ENCODE measurements at regions not wholly inside any gene's neighbourhood (a gene's known extent, or its start where the extent isn't known, plus 50 kb on each side); places are given as distances from the start of the nearest gene placed in this dataset.

DNA sequence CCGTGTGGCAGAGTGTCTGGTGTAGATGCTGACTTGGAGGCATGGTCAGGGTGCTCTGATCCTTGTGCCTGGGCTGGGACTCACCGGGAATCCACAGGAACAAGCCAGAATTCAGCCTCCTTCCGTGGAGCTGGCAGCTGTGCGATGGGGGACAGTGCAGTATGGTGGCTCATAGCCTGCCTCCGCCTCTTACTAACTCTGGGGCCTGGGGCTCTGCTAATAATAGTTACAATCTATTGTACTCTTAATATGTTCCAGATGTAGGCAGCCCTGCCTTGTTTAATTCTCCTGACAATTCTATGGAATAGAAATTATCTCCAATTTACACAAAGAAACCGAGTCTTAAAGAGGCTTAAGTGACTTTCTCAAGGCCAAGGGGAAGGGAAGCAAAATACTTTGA is 77.6 kb downstream of the PCDH1 start:
- Histone ChIP-seq H4K20me1 (ENCODE audit: insufficient read depth, low read depth, low read length) (no peaks in the 10 kb centered on the region), H3K9me3 (ENCODE audit: low read length) (no peaks in the 10 kb centered on the region), H3K4me2 (ENCODE audit: low read depth, low read length, poor library complexity, severe bottlenecking) (no peak overlapping the region), H3K27me3 (ENCODE audit: low read length) (no peaks in the 10 kb centered on the region), H3K9ac (ENCODE audit: low read length) (no peak overlapping the region), H3K27ac (ENCODE audit: low read length) (no peak overlapping the region), H3K9me2 (replicated peaks; ENCODE audit: insufficient read depth, low read length) (no peaks in the 10 kb centered on the region), H3K4me3 (ENCODE audit: low read length) (no peak overlapping the region), H2AFZ (ENCODE audit: low read length) (no peak overlapping the region), H3K36me3 (ENCODE audit: insufficient read depth, low read length) (no peaks in the 10 kb centered on the region), H3K79me2 (ENCODE audit: low read length) (no peaks in the 10 kb centered on the region), H3K4me1 (ENCODE audit: low read length) (peaks cover 18% of the 10 kb centered on the region)
- no peak for DNase-seq

DNA sequence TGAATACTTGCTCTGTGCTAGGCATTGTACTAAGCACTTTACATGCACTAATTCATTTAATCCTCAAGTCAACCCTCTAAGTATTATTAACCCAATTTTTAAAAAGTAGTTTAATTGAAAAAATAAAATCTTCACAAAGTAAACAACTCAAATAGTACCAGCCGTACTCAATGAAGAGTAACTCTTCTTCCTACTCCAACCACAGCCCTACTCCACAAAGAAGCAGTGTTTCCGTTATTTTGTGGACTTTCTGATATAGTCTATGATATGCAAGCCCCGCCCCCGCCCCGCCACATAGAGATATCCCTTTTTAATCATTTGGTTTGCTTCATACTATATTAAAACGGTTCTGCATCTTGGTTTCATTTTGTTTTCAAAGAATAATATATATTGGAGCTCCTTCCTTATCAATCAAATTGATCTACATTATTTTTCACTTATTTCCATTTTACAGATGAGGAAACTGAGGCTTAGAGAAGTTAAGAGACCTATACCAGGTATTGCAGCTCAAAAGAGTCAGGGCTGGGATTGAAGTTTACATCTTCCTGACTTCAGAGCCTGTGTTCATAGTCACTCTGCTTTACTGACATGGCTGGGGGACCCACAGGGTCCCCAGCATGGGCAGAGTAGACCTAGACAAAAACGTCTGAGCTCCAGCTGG is 78.6 kb downstream of the PCDH1 start:
- Histone ChIP-seq H2AFZ (ENCODE audit: low read length) (no peak overlapping the region), H3K4me3 (ENCODE audit: low read length) (no peak overlapping the region), H3K27me3 (ENCODE audit: low read length) (no peaks in the 10 kb centered on the region), H3K4me1 (ENCODE audit: low read length) (peaks cover 18% of the 10 kb centered on the region), H3K9ac (ENCODE audit: low read length) (no peak overlapping the region), H3K4me2 (ENCODE audit: low read depth, low read length, poor library complexity, severe bottlenecking) (no peak overlapping the region), H3K27ac (ENCODE audit: low read length) (no peak overlapping the region), H3K79me2 (ENCODE audit: low read length) (no peaks in the 10 kb centered on the region), H4K20me1 (ENCODE audit: insufficient read depth, low read depth, low read length) (no peaks in the 10 kb centered on the region), H3K9me3 (ENCODE audit: low read length) (no peaks in the 10 kb centered on the region), H3K36me3 (ENCODE audit: insufficient read depth, low read length) (no peaks in the 10 kb centered on the region), H3K9me2 (replicated peaks; ENCODE audit: insufficient read depth, low read length) (no peaks in the 10 kb centered on the region)
- no peak for DNase-seq

DNA sequence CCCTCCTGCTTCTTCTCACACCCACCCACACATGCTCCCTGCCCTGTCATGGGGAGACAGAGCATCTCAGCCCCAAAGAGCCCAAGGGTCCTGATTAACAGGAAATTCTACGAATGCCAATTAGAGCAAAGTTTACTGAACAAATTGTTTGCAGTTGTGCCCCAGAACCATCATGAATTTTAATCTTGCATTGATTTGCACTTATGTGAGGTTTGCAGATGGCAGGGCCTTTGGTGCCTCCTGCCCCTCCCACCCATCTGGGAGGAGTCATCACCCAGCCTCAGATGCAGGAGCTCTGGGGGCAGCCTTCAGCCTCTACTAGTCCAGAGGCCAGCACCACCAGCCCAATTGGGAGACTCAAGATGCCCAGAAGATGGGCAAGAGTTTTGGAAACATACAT is 80.8 kb downstream of the PCDH1 start:
- Histone ChIP-seq H3K4me1 (ENCODE audit: low read length) (peaks cover 5% of the 10 kb centered on the region), H3K36me3 (ENCODE audit: insufficient read depth, low read length) (no peaks in the 10 kb centered on the region), H3K79me2 (ENCODE audit: low read length) (no peaks in the 10 kb centered on the region), H3K9me2 (replicated peaks; ENCODE audit: insufficient read depth, low read length) (no peaks in the 10 kb centered on the region), H3K4me3 (ENCODE audit: low read length) (no peak overlapping the region), H4K20me1 (ENCODE audit: insufficient read depth, low read depth, low read length) (no peaks in the 10 kb centered on the region), H3K9ac (ENCODE audit: low read length) (no peak overlapping the region), H3K4me2 (ENCODE audit: low read depth, low read length, poor library complexity, severe bottlenecking) (no peak overlapping the region), H3K27ac (ENCODE audit: low read length) (no peak overlapping the region), H2AFZ (ENCODE audit: low read length) (no peak overlapping the region), H3K27me3 (ENCODE audit: low read length) (no peaks in the 10 kb centered on the region), H3K9me3 (ENCODE audit: low read length) (no peaks in the 10 kb centered on the region)
- no peak for DNase-seq

GRCh38 chr5:141795421-141795820 is 82.8 kb downstream of the PCDH1 start:
- Histone ChIP-seq H3K27me3 (ENCODE audit: low read length) (no peaks in the 10 kb centered on the region), H3K79me2 (ENCODE audit: low read length) (no peaks in the 10 kb centered on the region), H3K9me2 (replicated peaks; ENCODE audit: insufficient read depth, low read length) (no peaks in the 10 kb centered on the region), H3K27ac (ENCODE audit: low read length) (no peak overlapping the region), H3K4me1 (ENCODE audit: low read length) (0 out of 2 replicates have a peak, but pooled peaks cover 2% of the 10 kb centered on the region), H2AFZ (ENCODE audit: low read length) (no peak overlapping the region), H3K9ac (ENCODE audit: low read length) (no peak overlapping the region), H3K9me3 (ENCODE audit: low read length) (no peaks in the 10 kb centered on the region), H3K4me2 (ENCODE audit: low read depth, low read length, poor library complexity, severe bottlenecking) (no peak overlapping the region), H3K36me3 (ENCODE audit: insufficient read depth, low read length) (no peaks in the 10 kb centered on the region), H4K20me1 (ENCODE audit: insufficient read depth, low read depth, low read length) (no peaks in the 10 kb centered on the region), H3K4me3 (ENCODE audit: low read length) (no peak overlapping the region)
- no peak for DNase-seq

- Histone ChIP-seq H3K9me3 (ENCODE audit: low read length) (no peaks in the 10 kb centered on the region), H4K20me1 (ENCODE audit: insufficient read depth, low read depth, low read length) (no peaks in the 10 kb centered on the region), H3K4me2 (ENCODE audit: low read depth, low read length, poor library complexity, severe bottlenecking) (no peak overlapping the region), H3K4me1 (ENCODE audit: low read length) (0 out of 2 replicates have a peak, but pooled peaks cover 2% of the 10 kb centered on the region), H3K9me2 (replicated peaks; ENCODE audit: insufficient read depth, low read length) (no peaks in the 10 kb centered on the region), H3K9ac (ENCODE audit: low read length) (no peak overlapping the region), H3K27ac (ENCODE audit: low read length) (no peak overlapping the region), H2AFZ (ENCODE audit: low read length) (no peak overlapping the region), H3K36me3 (ENCODE audit: insufficient read depth, low read length) (no peaks in the 10 kb centered on the region), H3K79me2 (ENCODE audit: low read length) (no peaks in the 10 kb centered on the region), H3K27me3 (ENCODE audit: low read length) (no peaks in the 10 kb centered on the region), H3K4me3 (ENCODE audit: low read length) (no peak overlapping the region)
- no peak for DNase-seq
These were observed 84.3 kb downstream of the PCDH1 start for GRCh38 chr5:141793881-141794280.

DNA sequence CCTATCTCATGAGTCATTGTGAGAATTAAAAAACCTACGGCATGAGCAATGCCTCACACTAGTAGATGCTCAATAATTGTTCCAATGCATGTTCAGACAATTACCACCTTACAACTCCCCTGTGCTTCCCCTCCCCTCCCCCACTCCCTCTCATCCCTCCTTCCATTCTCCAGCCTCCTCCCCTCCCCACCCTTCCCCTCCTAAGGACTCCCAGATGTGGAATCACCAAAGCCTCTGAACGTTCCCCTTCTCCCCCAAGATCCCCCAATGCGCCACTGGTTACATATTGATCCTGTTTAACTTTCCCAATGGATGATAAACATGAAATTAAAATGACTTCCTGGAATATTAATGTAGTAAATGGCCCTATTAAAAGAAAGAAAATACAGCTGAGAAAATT is 84.8 kb downstream of the PCDH1 start:
- Histone ChIP-seq H4K20me1 (ENCODE audit: insufficient read depth, low read depth, low read length) (no peaks in the 10 kb centered on the region), H3K4me2 (ENCODE audit: low read depth, low read length, poor library complexity, severe bottlenecking) (no peak overlapping the region), H3K27me3 (ENCODE audit: low read length) (no peaks in the 10 kb centered on the region), H3K9ac (ENCODE audit: low read length) (no peak overlapping the region), H3K27ac (ENCODE audit: low read length) (no peak overlapping the region), H3K9me3 (ENCODE audit: low read length) (no peaks in the 10 kb centered on the region), H3K9me2 (replicated peaks; ENCODE audit: insufficient read depth, low read length) (no peaks in the 10 kb centered on the region), H3K79me2 (ENCODE audit: low read length) (no peaks in the 10 kb centered on the region), H3K4me3 (ENCODE audit: low read length) (no peak overlapping the region), H3K4me1 (ENCODE audit: low read length) (0 out of 2 replicates have a peak, but pooled peaks cover 2% of the 10 kb centered on the region), H2AFZ (ENCODE audit: low read length) (no peak overlapping the region), H3K36me3 (ENCODE audit: insufficient read depth, low read length) (no peaks in the 10 kb centered on the region)
- no peak for DNase-seq

DNA sequence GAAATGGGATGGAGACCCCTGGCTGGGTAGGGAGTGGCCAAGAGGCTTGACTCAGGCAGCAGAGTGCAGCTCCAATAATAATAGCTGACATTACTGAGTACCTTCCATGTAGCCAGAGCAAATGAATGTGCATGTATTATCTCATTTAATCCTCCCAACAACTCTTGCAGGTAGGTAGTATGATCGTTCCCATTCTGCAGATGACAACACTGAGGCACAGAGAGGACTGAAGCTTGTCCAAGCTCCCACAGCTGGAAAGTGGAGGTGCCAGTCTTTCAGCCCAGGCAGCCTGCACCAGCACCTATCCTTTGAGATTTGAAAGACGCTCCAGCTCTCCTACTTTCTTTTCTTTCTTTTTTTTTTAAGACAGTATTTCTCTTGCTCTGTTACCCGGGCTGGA is 87.6 kb downstream of the PCDH1 start:
- Histone ChIP-seq H3K27me3 (ENCODE audit: low read length) (no peaks in the 10 kb centered on the region), H3K9me3 (ENCODE audit: low read length) (no peaks in the 10 kb centered on the region), H3K4me2 (ENCODE audit: low read depth, low read length, poor library complexity, severe bottlenecking) (no peak overlapping the region), H3K79me2 (ENCODE audit: low read length) (no peaks in the 10 kb centered on the region), H3K36me3 (ENCODE audit: insufficient read depth, low read length) (no peaks in the 10 kb centered on the region), H2AFZ (ENCODE audit: low read length) (no peak overlapping the region), H3K27ac (ENCODE audit: low read length) (no peak overlapping the region), H4K20me1 (ENCODE audit: insufficient read depth, low read depth, low read length) (no peaks in the 10 kb centered on the region), H3K4me3 (ENCODE audit: low read length) (no peak overlapping the region), H3K9me2 (replicated peaks; ENCODE audit: insufficient read depth, low read length) (no peaks in the 10 kb centered on the region), H3K9ac (ENCODE audit: low read length) (no peak overlapping the region), H3K4me1 (ENCODE audit: low read length) (peaks cover 11% of the 10 kb centered on the region)
- no peak for DNase-seq

- Histone ChIP-seq H3K9me3 (ENCODE audit: low read length) (no peaks in the 10 kb centered on the region), H3K4me1 (ENCODE audit: low read length) (peaks cover 24% of the 10 kb centered on the region), H3K4me3 (ENCODE audit: low read length) (no peak overlapping the region), H3K9me2 (replicated peaks; ENCODE audit: insufficient read depth, low read length) (no peaks in the 10 kb centered on the region), H3K79me2 (ENCODE audit: low read length) (no peaks in the 10 kb centered on the region), H3K4me2 (ENCODE audit: low read depth, low read length, poor library complexity, severe bottlenecking) (no peak overlapping the region), H3K36me3 (ENCODE audit: insufficient read depth, low read length) (no peaks in the 10 kb centered on the region), H2AFZ (ENCODE audit: low read length) (no peak overlapping the region), H3K27ac (ENCODE audit: low read length) (no peak overlapping the region), H3K27me3 (ENCODE audit: low read length) (no peaks in the 10 kb centered on the region), H4K20me1 (ENCODE audit: insufficient read depth, low read depth, low read length) (no peaks in the 10 kb centered on the region), H3K9ac (ENCODE audit: low read length) (no peak overlapping the region)
- no peak for DNase-seq
These were observed 88.9 kb downstream of the PCDH1 start for GRCh38 chr5:141789330-141789729.
